GM18858 (cell line): ENCODE measurements at regions not wholly inside any gene's neighbourhood (a gene's known extent, or its start where the extent isn't known, plus 50 kb on each side); places are given as distances from the start of the nearest gene placed in this dataset.
"Not testable (repeated sequence)": the region's sequence is repeated elsewhere in the genome, so short reads cannot be mapped to it uniquely, and the experiment has no call there.

Experiments
- ATAC-seq: cut with Tn5 transposase; IDR thresholded peaks from one replicate; pipeline ENCODE4 v1.9.1; 2021; ENCODE audit not compliant: unreplicated experiment

GRCh38 chr3:195999176-195999575 is 82.7 kb downstream of the TFRC start:
- not testable (repeated sequence) for ATAC-seq

GRCh38 chr3:195996314-195996713 is 85.6 kb downstream of the TFRC start:
- ATAC-seq = not testable (repeated sequence)

GRCh38 chr3:195994343-195994742 is 86.0 kb upstream of the TNK2 start:
- not testable (repeated sequence) for ATAC-seq

- not testable (repeated sequence) for ATAC-seq
These were observed 85.3 kb upstream of the TNK2 start for GRCh38 chr3:195993671-195994070.

GRCh38 chr3:195992956-195993595 is 84.7 kb upstream of the TNK2 start:
- ATAC-seq = not testable (repeated sequence)

- ATAC-seq = not testable (repeated sequence)
These were observed 83.6 kb upstream of the TNK2 start for GRCh38 chr3:195991986-195992385.

GRCh38 chr3:195991243-195991642 is 82.9 kb upstream of the TNK2 start:
- ATAC-seq = not testable (repeated sequence)

GRCh38 chr3:195990841-195991174 is 82.5 kb upstream of the TNK2 start:
- not testable (repeated sequence) for ATAC-seq

- peak; percentile 75 for ATAC-seq
These were observed 81.8 kb upstream of the TNK2 start for GRCh38 chr3:195989921-195990840.

GRCh38 chr3:195989197-195989920 is 81.0 kb upstream of the TNK2 start:
- ATAC-seq = peak; percentile 32

GRCh38 chr3:195988764-195989163 is 80.4 kb upstream of the TNK2 start:
- not testable (repeated sequence) for ATAC-seq

GRCh38 chr3:195987001-195987400 is 78.7 kb upstream of the TNK2 start:
- not testable (repeated sequence) for ATAC-seq

- ATAC-seq = not testable (repeated sequence)
These were observed 78.2 kb upstream of the TNK2 start for GRCh38 chr3:195986576-195986975.

GRCh38 chr3:195985348-195985920 is 77.1 kb upstream of the TNK2 start:
- not testable (repeated sequence) for ATAC-seq

- ATAC-seq = not testable (repeated sequence)
These were observed 76.2 kb upstream of the TNK2 start for GRCh38 chr3:195984392-195985030.

GRCh38 chr3:195983880-195984279 is 75.5 kb upstream of the TNK2 start:
- not testable (repeated sequence) for ATAC-seq

- ATAC-seq = not testable (repeated sequence)
These were observed 74.4 kb upstream of the TNK2 start for GRCh38 chr3:195982754-195983153.

- not testable (repeated sequence) for ATAC-seq
These were observed 73.4 kb upstream of the TNK2 start for GRCh38 chr3:195981778-195982177.

- not testable (repeated sequence) for ATAC-seq
These were observed 71.5 kb upstream of the TNK2 start for GRCh38 chr3:195979877-195980276.

- not testable (repeated sequence) for ATAC-seq
These were observed 70.2 kb upstream of the TNK2 start for GRCh38 chr3:195978585-195978984.
